ENCODE measurements at regions not wholly inside any gene's neighbourhood (a gene's known extent, or its start where the extent isn't known, plus 50 kb on each side); places are given as distances from the start of the nearest gene placed in this dataset.

DNA sequence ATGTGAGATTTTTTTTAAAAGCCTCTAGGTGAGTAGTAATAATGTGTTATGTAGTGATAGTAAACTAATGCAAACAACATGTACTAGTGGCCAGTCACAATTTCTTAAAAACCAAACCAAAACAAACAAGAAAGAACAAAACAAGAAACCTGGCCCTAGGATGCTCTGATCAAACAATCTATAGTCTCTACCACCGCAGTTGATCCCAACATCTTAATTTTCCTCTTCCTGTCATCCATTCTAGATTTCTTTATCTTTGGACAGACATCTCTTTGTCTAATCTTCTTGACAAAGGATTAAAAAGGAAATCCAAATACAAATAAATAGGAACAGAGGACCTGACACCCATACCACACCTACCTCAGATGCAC is 188.2 kb upstream of the ADAMTS5 start:
- TF ChIP-seq POLR2AphosphoS5 (IDR thresholded peaks at IDR 0.05) (no peak), POLR2A (IDR thresholded peaks at IDR 0.05) (no peak)
- TF ChIP-seq, protein P1, sequence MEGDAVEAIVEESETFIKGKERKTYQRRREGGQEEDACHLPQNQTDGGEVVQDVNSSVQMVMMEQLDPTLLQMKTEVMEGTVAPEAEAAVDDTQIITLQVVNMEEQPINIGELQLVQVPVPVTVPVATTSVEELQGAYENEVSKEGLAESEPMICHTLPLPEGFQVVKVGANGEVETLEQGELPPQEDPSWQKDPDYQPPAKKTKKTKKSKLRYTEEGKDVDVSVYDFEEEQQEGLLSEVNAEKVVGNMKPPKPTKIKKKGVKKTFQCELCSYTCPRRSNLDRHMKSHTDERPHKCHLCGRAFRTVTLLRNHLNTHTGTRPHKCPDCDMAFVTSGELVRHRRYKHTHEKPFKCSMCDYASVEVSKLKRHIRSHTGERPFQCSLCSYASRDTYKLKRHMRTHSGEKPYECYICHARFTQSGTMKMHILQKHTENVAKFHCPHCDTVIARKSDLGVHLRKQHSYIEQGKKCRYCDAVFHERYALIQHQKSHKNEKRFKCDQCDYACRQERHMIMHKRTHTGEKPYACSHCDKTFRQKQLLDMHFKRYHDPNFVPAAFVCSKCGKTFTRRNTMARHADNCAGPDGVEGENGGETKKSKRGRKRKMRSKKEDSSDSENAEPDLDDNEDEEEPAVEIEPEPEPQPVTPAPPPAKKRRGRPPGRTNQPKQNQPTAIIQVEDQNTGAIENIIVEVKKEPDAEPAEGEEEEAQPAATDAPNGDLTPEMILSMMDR (IDR thresholded peaks at IDR 0.05) = no peak

Measured in suprapubic skin (tissue), 4 donors.